Sigmoid colon (tissue), 4 donors: ENCODE measurements at regions not wholly inside any gene's neighbourhood (a gene's known extent, or its start where the extent isn't known, plus 50 kb on each side); places are given as distances from the start of the nearest gene placed in this dataset.

Experiments
- EP300 ChIP-seq, 4 donors: sonication (generic); formaldehyde crosslinking; IDR thresholded peaks; one replicate each; pipeline ENCODE4 v1.6.1; 2017; ENCODE audit warnings: antibody characterized with exemption in 4 of 4
- POLR2A ChIP-seq, 2 donors: fragments of 450-650 bp; IDR thresholded peaks; one replicate each; pipeline ENCODE4 v1.6.1; 2016; ENCODE audit warnings: antibody characterized with exemption in 2 of 2, mild to moderate bottlenecking in 2 of 2, moderate library complexity in 2 of 2
- POLR2AphosphoS5 ChIP-seq, 4 donors: sonication (generic); formaldehyde crosslinking; IDR thresholded peaks; one replicate each; pipeline ENCODE4 v1.6.1; 2017; ENCODE audit warnings: antibody characterized with exemption in 4 of 4
- TF ChIP-seq, protein P1 (sequence below), 4 experiments: fragments of 450-650 bp in 3 of 4; fragments of 200-600 bp in 1 of 4; IDR thresholded peaks; one replicate each; pipeline ENCODE4 v1.5.1; 2016 to 2019; ENCODE audit warnings: antibody characterized with exemption in 4 of 4, mild to moderate bottlenecking in 3 of 4, moderate library complexity in 2 of 4

DNA sequence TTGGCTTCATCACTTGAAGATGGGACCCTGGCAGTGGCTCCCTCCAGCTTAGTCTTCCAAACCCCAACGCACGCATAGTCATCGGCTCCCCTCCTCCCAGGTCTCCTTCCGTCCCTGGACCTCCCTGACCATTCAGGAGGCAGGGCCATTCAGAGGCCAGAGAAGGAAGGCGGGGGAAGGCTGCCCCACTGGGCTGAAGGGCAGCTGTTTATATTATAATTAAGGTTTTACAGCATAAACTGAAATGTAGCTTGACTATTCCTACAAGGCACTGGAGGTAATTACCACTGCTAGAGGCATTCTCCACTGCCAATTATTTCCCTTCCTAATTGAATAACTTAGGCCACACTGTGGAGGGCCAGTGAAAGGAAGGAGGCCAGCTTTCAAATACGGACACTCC is 170.6 kb upstream of the PROX1 start:
- TF ChIP-seq POLR2AphosphoS5 (IDR thresholded peaks at IDR 0.05) (no peak), POLR2A (IDR thresholded peaks at IDR 0.05) (no peak), EP300 (IDR thresholded peaks at IDR 0.05) (no peak)
- TF ChIP-seq, protein P1, sequence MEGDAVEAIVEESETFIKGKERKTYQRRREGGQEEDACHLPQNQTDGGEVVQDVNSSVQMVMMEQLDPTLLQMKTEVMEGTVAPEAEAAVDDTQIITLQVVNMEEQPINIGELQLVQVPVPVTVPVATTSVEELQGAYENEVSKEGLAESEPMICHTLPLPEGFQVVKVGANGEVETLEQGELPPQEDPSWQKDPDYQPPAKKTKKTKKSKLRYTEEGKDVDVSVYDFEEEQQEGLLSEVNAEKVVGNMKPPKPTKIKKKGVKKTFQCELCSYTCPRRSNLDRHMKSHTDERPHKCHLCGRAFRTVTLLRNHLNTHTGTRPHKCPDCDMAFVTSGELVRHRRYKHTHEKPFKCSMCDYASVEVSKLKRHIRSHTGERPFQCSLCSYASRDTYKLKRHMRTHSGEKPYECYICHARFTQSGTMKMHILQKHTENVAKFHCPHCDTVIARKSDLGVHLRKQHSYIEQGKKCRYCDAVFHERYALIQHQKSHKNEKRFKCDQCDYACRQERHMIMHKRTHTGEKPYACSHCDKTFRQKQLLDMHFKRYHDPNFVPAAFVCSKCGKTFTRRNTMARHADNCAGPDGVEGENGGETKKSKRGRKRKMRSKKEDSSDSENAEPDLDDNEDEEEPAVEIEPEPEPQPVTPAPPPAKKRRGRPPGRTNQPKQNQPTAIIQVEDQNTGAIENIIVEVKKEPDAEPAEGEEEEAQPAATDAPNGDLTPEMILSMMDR (IDR thresholded peaks at IDR 0.05), result no peak
